Left ventricle myocardium inferior (tissue), 1 donor: ENCODE measurements at regions not wholly inside any gene's neighbourhood (a gene's known extent, or its start where the extent isn't known, plus 50 kb on each side); places are given as distances from the start of the nearest gene placed in this dataset.
A peak's percentile ranks its signal among the peaks of the same experiment; 100 is the strongest.

Experiments
- DNase-seq: peaks from one replicate; pipeline ENCODE4 v3.0.0-alpha.2; 2020
- H3K27ac ChIP-seq: fragments of 200-600 bp; replicated peaks from 2 replicates; pipeline ENCODE4 v1.8.0; 2021
- H3K27me3 ChIP-seq: fragments of 200-600 bp; 2 replicates; pipeline ENCODE4 v1.8.0; 2021; ENCODE audit warnings: low read depth
- H3K36me3 ChIP-seq: fragments of 200-600 bp; 2 replicates; pipeline ENCODE4 v1.8.0; 2021
- H3K4me1 ChIP-seq: fragments of 200-600 bp; 2 replicates; pipeline ENCODE4 v1.8.0; 2021
- H3K4me3 ChIP-seq: fragments of 200-600 bp; 2 replicates; pipeline ENCODE4 v1.8.0; 2021; ENCODE audit warnings: mild to moderate bottlenecking, moderate library complexity
- H3K9me3 ChIP-seq: fragments of 200-600 bp; replicated peaks from 2 replicates; pipeline ENCODE4 v1.8.0; 2021
- intact Hi-C: fragments of 100-400 bp; cut with micrococcal nuclease; formaldehyde crosslinking; loops from one replicate; pipeline ENCODE4 v1.11.0; 2022
- TF ChIP-seq, protein P1 (sequence below): fragments of 200-600 bp; IDR thresholded peaks from 2 replicates; pipeline ENCODE4 v1.8.0; 2021; ENCODE audit warnings: antibody characterized with exemption, mild to moderate bottlenecking, borderline replicate concordance
- donor health status: DM: no; HTN: yes; CAD: no; lungs with severe emphysema.

DNA sequence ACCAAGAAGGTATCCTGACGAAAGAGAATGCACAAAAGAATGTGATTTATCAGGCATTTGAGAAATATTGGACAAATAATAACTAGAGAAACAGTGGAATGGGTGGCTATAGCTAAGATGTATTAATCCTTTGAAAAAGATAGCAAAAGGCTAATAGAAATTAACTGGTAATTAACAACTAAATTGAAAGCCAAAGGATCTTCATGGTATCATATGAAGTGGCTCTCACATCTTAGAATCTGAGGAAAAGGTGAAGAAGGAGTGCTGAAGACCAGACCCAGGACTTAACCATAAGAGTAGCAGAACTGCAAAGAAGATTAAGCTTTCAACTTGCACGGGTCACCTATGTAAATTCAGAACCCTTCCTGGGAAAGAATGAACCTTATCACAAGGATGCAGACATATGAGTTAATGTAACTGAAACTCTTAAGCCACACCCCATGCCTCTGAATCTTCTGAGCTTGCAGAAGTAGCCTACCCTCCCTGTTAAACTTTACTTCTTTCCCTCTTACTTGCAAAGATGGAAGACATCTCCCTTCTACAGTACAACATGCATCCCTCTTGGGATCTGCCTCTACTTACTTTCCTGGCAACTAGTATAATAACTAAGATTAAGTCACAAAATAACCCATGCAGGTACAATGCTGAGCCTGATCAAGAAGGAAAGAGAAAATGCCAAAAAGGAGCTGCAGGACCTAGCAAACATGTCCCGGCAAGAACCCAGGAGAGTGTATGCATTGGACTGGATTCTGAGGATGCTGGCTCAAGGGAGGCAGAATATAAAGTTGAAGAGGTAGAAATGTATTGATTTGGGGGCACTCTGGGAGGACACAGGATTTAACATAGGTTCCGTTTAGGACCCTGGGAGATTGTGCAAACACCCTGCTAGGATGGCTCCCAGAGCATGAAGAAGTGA is 395.5 kb upstream of the SLC30A5 start:
- TF ChIP-seq, protein P1, sequence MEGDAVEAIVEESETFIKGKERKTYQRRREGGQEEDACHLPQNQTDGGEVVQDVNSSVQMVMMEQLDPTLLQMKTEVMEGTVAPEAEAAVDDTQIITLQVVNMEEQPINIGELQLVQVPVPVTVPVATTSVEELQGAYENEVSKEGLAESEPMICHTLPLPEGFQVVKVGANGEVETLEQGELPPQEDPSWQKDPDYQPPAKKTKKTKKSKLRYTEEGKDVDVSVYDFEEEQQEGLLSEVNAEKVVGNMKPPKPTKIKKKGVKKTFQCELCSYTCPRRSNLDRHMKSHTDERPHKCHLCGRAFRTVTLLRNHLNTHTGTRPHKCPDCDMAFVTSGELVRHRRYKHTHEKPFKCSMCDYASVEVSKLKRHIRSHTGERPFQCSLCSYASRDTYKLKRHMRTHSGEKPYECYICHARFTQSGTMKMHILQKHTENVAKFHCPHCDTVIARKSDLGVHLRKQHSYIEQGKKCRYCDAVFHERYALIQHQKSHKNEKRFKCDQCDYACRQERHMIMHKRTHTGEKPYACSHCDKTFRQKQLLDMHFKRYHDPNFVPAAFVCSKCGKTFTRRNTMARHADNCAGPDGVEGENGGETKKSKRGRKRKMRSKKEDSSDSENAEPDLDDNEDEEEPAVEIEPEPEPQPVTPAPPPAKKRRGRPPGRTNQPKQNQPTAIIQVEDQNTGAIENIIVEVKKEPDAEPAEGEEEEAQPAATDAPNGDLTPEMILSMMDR, result no peak
- H3K27ac ChIP-seq, result no peak overlapping the region
- intact Hi-C loops, result no loop called here
- H3K27me3 ChIP-seq, result no peaks in the 10 kb centered on the region
- no peak overlapping the region for H3K4me3 ChIP-seq
- peaks cover 16% of the 10 kb centered on the region for H3K9me3 ChIP-seq
- DNase-seq, result no peak
- no peaks in the 10 kb centered on the region for H3K4me1 ChIP-seq
- H3K36me3 ChIP-seq, result no peaks in the 10 kb centered on the region

DNA sequence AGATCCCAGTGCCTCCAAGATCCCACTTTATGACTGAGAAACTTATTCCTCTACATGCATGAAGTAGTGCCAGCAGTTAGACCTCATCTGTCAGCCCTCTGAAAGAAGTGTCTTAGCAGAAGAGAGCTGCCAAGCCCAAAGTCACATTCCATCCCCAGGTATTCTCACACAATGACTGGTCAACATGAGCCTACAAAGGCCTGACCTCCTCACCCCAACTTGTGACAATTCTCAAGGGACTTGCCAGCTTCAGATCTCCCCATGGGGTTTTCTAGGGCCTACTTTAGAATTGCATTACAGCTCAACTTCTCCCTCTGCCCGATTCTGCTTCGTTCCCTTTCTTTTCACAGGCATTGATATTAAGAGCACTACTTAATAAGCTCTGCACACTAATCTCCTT is 393.8 kb upstream of the SLC30A5 start:
- Histone ChIP-seq H3K36me3 (no peaks in the 10 kb centered on the region), H3K27ac (no peak overlapping the region), H3K27me3 (no peaks in the 10 kb centered on the region), H3K4me1 (no peaks in the 10 kb centered on the region), H3K4me3 (no peak overlapping the region), H3K9me3 (peaks cover 16% of the 10 kb centered on the region)
- intact Hi-C loops, result no loop called here
- DNase-seq, result no peak
- TF ChIP-seq, protein P1, result no peak

DNA sequence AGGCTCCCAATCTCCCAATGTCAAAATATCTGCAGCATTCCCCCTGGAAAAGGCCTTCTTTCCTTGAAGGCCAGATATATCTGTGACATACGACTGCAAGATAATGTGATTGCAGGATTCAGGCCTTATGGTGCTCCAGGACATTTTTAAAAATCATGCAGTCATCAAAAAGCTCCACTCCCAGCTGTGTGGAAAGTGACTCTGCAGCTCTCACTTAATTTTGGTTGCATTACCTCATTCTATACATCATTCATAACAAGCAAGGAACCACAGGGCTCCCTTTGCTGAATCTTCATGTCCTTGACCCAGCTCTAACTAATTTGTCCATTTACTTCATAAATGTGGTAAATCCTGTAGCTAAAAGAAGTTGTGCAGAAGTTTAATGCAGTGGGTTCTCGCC is 386.2 kb upstream of the SLC30A5 start:
- intact Hi-C loops, result no loop called here
- TF ChIP-seq, protein P1, result no peak
- Histone ChIP-seq H3K4me3 (no peak overlapping the region), H3K4me1 (peaks cover 42% of the 10 kb centered on the region), H3K27ac (no peak overlapping the region), H3K9me3 (no peaks in the 10 kb centered on the region), H3K27me3 (no peaks in the 10 kb centered on the region), H3K36me3 (no peaks in the 10 kb centered on the region)
- DNase-seq, result no peak

DNA sequence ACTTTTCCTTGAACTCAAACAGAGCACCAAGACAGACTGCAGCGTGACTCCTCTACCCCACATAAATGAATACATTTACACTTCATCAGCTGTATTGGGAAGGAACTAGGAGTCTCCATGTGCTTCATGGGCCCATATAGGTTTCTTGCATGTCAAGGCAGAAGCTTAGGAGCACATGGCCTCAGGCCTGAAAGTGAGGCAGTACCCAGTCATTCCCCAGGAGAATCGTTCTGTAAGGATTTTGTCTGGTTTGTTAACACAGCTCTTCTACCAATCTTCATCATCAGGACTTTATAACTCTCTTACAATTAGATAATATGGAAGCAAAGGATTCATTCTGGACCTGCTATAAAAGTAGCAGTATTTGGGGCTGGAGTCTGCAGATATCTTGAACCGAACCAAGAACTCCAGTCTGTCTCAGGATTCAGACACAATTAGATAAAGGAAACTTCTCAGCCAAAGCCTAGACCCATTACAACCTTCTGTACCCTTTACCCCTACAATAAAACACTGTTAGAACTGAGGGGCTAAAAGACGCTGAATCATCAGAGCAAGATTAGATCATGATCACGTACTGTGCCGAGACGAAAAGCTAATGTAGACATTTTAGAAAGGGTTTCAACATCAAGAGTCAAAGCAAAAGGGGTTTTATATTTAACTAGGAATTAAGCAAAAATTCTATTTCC is 385.5 kb upstream of the SLC30A5 start:
- no peak overlapping the region for H3K27ac ChIP-seq

DNA sequence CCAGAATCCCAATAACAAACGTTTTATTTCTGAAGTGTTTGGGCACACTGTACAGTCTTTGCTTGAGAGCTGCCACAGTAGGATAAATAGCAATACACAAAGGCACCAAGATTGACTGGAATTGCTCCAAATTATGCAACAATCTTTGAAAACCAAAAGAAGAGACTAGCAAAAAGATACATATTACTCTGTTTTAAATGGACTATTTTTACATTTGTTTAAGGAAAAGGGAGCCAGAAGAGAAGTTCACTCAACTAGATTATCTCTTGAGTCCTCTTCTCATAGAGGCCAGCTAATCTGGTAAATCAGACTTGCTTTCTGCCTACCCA is 385.0 kb upstream of the SLC30A5 start:
- Histone ChIP-seq H3K36me3 (no peaks in the 10 kb centered on the region), H3K4me3 (no peak overlapping the region), H3K27me3 (no peaks in the 10 kb centered on the region), H3K4me1 (peaks cover 44% of the 10 kb centered on the region), H3K27ac (peak overlapping the region; percentile 67), H3K9me3 (no peaks in the 10 kb centered on the region)
- no peak for DNase-seq
- TF ChIP-seq, protein P1, result no peak
- intact Hi-C loops, result no loop called here

More for the DNA sequence above, 385.5 kb upstream of the SLC30A5 start:
- H3K9me3 ChIP-seq, result no peaks in the 10 kb centered on the region
- intact Hi-C loops, result no loop called here
- TF ChIP-seq, protein P1, result no peak
- H3K4me3 ChIP-seq, result no peak overlapping the region
- no peak for DNase-seq
- peaks cover 44% of the 10 kb centered on the region for H3K4me1 ChIP-seq
- H3K27me3 ChIP-seq, result no peaks in the 10 kb centered on the region
- H3K36me3 ChIP-seq, result no peaks in the 10 kb centered on the region
